ENCODE measurements at regions not wholly inside any gene's neighbourhood (a gene's known extent, or its start where the extent isn't known, plus 50 kb on each side); places are given as distances from the start of the nearest gene placed in this dataset.

DNA sequence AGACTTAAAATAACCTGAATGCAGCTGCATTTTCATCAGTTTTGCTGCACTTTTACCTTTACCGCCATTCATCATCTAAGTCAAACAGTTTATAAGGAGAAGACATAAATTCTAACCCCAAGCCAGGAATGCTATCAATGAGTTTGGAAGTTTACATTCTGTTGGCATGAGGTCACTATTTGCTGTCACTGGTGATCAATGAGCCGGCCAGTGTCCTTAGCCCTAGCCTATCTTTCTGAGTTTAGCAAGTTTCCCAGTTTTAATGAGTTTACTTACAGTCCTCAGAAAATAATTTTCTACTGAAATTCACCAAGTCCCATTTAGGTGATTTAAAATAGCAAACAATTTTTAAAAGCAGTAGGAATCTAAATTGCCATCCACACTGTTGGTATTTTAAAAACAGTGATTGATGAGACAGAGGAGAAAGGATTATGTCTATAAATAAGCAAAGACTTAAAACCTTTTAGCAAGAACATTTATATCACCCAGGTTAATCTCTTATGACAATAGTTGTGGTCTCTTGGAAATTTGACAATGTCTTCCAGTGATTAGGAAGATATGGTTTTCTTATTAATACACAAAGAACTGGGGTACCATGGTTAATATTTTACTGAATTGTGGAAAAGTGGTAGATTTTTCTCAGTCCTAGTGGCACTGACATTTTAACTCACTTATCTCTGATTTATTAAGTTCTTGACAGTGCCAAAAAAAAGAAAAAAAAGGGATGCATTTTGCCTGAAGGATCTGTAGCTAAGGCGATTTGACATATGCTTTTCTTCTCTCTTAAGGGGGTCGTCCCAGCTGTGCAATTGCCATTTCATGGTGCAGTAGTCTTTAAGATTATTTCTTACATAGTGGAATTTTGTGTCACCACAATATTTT lies 443.4 kb upstream of the ANKRD30A start:
- no peak for DNase-seq
- no peak overlapping the region for H3K4me2 ChIP-seq (replicated peaks; ENCODE audit: extremely low read depth, low read length, poor library complexity, severe bottlenecking)
- H3K4me1 ChIP-seq (ENCODE audit: control insufficient read depth in 1 of 2, insufficient read depth in 2 of 2, low read length in 2 of 2) = no peaks in the 10 kb centered on the region
- H3K27ac ChIP-seq (ENCODE audit: low read depth in 1 of 2, low read length in 2 of 2) = no peak overlapping the region
- H3K9me3 ChIP-seq (replicated peaks in 1 of 2; ENCODE audit: control insufficient read depth in 1 of 2, insufficient read depth in 1 of 2, low read length in 2 of 2) = peaks cover 0 to 8% of the 10 kb centered on the region in 2 donors
- H3K9ac ChIP-seq (ENCODE audit: insufficient read depth, low read length, poor library complexity, severe bottlenecking) = no peak overlapping the region
- no peaks in the 10 kb centered on the region for H3K27me3 ChIP-seq (ENCODE audit: control insufficient read depth in 2 of 2, insufficient read depth in 2 of 2, low read length in 2 of 2)
- no peak overlapping the region for H2AFZ ChIP-seq (ENCODE audit: insufficient read depth, low read depth, low read length, poor library complexity, severe bottlenecking)
- H3K4me1 Mint-ChIP-seq = no peaks in the 10 kb centered on the region
- intact Hi-C loops (cut with micrococcal nuclease) = no loop called here
- H3K4me3 ChIP-seq (replicated peaks in 1 of 3; ENCODE audit: low read depth in 2 of 3, low read length in 3 of 3) = no peak overlapping the region
- H3K79me2 ChIP-seq (ENCODE audit: insufficient read depth, low read length) = no peaks in the 10 kb centered on the region
- no peaks in the 10 kb centered on the region for H3K36me3 Mint-ChIP-seq
- H3K9me3 Mint-ChIP-seq = peaks cover 0 to 6% (median 3%) of the 10 kb centered on the region in 7 donors
- no peaks in the 10 kb centered on the region for H3K36me3 ChIP-seq (replicated peaks in 1 of 2; ENCODE audit: control insufficient read depth in 1 of 2, insufficient read depth in 2 of 2, low read length in 2 of 2)
- no peaks in the 10 kb centered on the region for H4K20me1 ChIP-seq (ENCODE audit: insufficient read depth, low read length)
- WGBS (ENCODE audit: insufficient coverage) = no CpG with 5 or more reads among the region's 4 CpGs
- TF ChIP-seq, protein P1, sequence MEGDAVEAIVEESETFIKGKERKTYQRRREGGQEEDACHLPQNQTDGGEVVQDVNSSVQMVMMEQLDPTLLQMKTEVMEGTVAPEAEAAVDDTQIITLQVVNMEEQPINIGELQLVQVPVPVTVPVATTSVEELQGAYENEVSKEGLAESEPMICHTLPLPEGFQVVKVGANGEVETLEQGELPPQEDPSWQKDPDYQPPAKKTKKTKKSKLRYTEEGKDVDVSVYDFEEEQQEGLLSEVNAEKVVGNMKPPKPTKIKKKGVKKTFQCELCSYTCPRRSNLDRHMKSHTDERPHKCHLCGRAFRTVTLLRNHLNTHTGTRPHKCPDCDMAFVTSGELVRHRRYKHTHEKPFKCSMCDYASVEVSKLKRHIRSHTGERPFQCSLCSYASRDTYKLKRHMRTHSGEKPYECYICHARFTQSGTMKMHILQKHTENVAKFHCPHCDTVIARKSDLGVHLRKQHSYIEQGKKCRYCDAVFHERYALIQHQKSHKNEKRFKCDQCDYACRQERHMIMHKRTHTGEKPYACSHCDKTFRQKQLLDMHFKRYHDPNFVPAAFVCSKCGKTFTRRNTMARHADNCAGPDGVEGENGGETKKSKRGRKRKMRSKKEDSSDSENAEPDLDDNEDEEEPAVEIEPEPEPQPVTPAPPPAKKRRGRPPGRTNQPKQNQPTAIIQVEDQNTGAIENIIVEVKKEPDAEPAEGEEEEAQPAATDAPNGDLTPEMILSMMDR (IDR thresholded peaks at IDR 0.05) = no peak
- peaks cover 0 to 2% (median 0%) of the 10 kb centered on the region in 3 donors for H3K27me3 Mint-ChIP-seq (ENCODE audit: low read depth in 3 of 3)
- no peak overlapping the region for H3K4me3 Mint-ChIP-seq
- H3K27ac Mint-ChIP-seq = no peak overlapping the region

DNA sequence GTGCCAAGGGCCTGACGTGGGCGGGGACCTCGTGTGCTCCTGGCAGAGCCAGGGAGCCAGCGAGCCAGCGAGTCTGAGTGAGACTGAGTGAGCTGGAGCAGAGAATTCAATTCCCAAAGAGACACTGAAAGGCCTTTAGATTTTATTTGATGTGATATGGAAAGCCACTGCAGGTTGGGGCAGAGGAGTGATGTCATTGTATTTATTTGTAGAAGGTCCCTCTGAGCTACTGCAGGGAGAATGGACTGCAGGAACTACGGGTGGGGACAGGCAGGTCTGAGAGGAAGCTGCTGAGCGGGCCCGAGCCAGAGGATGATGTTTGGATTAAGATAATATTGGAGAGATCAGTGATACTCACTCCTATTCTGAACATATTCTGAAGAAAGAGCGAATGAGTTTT lies 445.8 kb upstream of the ANKRD30A start:
- H3K4me1 Mint-ChIP-seq = no peaks in the 10 kb centered on the region
- Histone ChIP-seq H3K9me3 (replicated peaks in 1 of 2; ENCODE audit: control insufficient read depth in 1 of 2, insufficient read depth in 1 of 2, low read length in 2 of 2) (peaks cover 0 to 10% of the 10 kb centered on the region in 2 donors), H3K4me1 (ENCODE audit: control insufficient read depth in 1 of 2, insufficient read depth in 2 of 2, low read length in 2 of 2) (no peaks in the 10 kb centered on the region), H3K36me3 (replicated peaks in 1 of 2; ENCODE audit: control insufficient read depth in 1 of 2, insufficient read depth in 2 of 2, low read length in 2 of 2) (no peaks in the 10 kb centered on the region), H3K4me2 (replicated peaks; ENCODE audit: extremely low read depth, low read length, poor library complexity, severe bottlenecking) (no peak overlapping the region), H3K27ac (ENCODE audit: low read depth in 1 of 2, low read length in 2 of 2) (no peak overlapping the region), H3K4me3 (replicated peaks in 1 of 3; ENCODE audit: low read depth in 2 of 3, low read length in 3 of 3) (no peak overlapping the region), H4K20me1 (ENCODE audit: insufficient read depth, low read length) (no peaks in the 10 kb centered on the region), H3K79me2 (ENCODE audit: insufficient read depth, low read length) (no peaks in the 10 kb centered on the region), H3K9ac (ENCODE audit: insufficient read depth, low read length, poor library complexity, severe bottlenecking) (no peak overlapping the region), H3K27me3 (ENCODE audit: control insufficient read depth in 2 of 2, insufficient read depth in 2 of 2, low read length in 2 of 2) (no peaks in the 10 kb centered on the region), H2AFZ (ENCODE audit: insufficient read depth, low read depth, low read length, poor library complexity, severe bottlenecking) (no peak overlapping the region)
- no peak overlapping the region for H3K4me3 Mint-ChIP-seq
- H3K27ac Mint-ChIP-seq = no peak overlapping the region
- peaks cover 0 to 2% (median 0%) of the 10 kb centered on the region in 3 donors for H3K27me3 Mint-ChIP-seq (ENCODE audit: low read depth in 3 of 3)
- H3K9me3 Mint-ChIP-seq = peaks cover 0 to 11% (median 3%) of the 10 kb centered on the region in 7 donors
- DNase-seq = no peak
- H3K36me3 Mint-ChIP-seq = no peaks in the 10 kb centered on the region
- WGBS (ENCODE audit: insufficient coverage) = 89% methylated on average over 5 of the region's 9 CpGs
- intact Hi-C loops (cut with micrococcal nuclease) = no loop called here
- TF ChIP-seq, protein P1 (IDR thresholded peaks at IDR 0.05) = no peak
